A549 (cell line): ENCODE measurements at regions not wholly inside any gene's neighbourhood (a gene's known extent, or its start where the extent isn't known, plus 50 kb on each side); places are given as distances from the start of the nearest gene placed in this dataset.

Source experiments
- BHLHE40 ChIP-seq: IDR thresholded peaks from 2 replicates; pipeline ENCODE4 v1.6.1; 2012; ENCODE audit warnings: low read depth, low read length, inconsistent platforms
- CHD2 ChIP-seq: fragments of 150-350 bp; IDR thresholded peaks from 2 replicates; pipeline ENCODE4 v1.6.1; 2014; ENCODE audit warnings: low read length; ENCODE audit not compliant: partially characterized antibody
- EP300 ChIP-seq, 2 experiments: fragments of >200 bp; sonication (Bioruptor Twin); formaldehyde crosslinking; IDR thresholded peaks; 2 replicates in 1 of 2; 3 replicates in 1 of 2; pipeline ENCODE4 v1.6.1; 2016 to 2017
- HMGXB4 ChIP-seq: fragments of 250-450 bp; sonication (Bioruptor Pico); IDR thresholded peaks from 2 replicates; pipeline ENCODE4 v1.5.0; 2021; ENCODE audit warnings: mild to moderate bottlenecking, moderate library complexity, borderline replicate concordance
- JUNB ChIP-seq: fragments of >200 bp; sonication (Bioruptor Twin); formaldehyde crosslinking; IDR thresholded peaks from 2 replicates; pipeline ENCODE4 v1.6.1; 2016
- MAZ ChIP-seq: fragments of 150-350 bp; IDR thresholded peaks from 2 replicates; pipeline ENCODE4 v1.6.1; 2014; ENCODE audit warnings: antibody characterized with exemption, low read depth, low read length, borderline replicate concordance
- NFE2L2 ChIP-seq: fragments of 150-350 bp; conservative IDR thresholded peaks from 2 replicates; pipeline ENCODE4 v1.6.1; 2014; ENCODE audit warnings: low read length
- POLR2A ChIP-seq: IDR thresholded peaks from 2 replicates; pipeline ENCODE4 v1.6.1; 2012; ENCODE audit warnings: mild to moderate bottlenecking, low read length
- RAD21 ChIP-seq, 2 experiments: fragments of >200 bp in 1 of 2; sonication (Bioruptor Twin) in 1 of 2; formaldehyde crosslinking in 1 of 2; IDR thresholded peaks in 1 of 2; conservative IDR thresholded peaks in 1 of 2; 2 replicates in 1 of 2; 3 replicates in 1 of 2; pipeline ENCODE4 v1.6.1; 2012 to 2018; ENCODE audit warnings: inconsistent platforms in 1 of 2
- SREBF2 ChIP-seq: fragments of 450-650 bp; IDR thresholded peaks from 2 replicates; pipeline ENCODE4 v1.6.1; 2014; ENCODE audit warnings: mild to moderate bottlenecking, moderate library complexity
- TF ChIP-seq, protein P1 (sequence below): fragments of >200 bp; sonication (Bioruptor Twin); formaldehyde crosslinking; IDR thresholded peaks from 3 replicates; pipeline ENCODE4 v1.5.1; 2016
- TF ChIP-seq, protein P2 (sequence below): IDR thresholded peaks from 2 replicates; pipeline ENCODE4 v1.6.1; 2012

GRCh38 chr1:190665045-190665444, 187.4 kb upstream of the BRINP3 start:
- no peak for TF ChIP-seq HMGXB4 (CRISPR knock-in tag)
- TF ChIP-seq, protein P1, sequence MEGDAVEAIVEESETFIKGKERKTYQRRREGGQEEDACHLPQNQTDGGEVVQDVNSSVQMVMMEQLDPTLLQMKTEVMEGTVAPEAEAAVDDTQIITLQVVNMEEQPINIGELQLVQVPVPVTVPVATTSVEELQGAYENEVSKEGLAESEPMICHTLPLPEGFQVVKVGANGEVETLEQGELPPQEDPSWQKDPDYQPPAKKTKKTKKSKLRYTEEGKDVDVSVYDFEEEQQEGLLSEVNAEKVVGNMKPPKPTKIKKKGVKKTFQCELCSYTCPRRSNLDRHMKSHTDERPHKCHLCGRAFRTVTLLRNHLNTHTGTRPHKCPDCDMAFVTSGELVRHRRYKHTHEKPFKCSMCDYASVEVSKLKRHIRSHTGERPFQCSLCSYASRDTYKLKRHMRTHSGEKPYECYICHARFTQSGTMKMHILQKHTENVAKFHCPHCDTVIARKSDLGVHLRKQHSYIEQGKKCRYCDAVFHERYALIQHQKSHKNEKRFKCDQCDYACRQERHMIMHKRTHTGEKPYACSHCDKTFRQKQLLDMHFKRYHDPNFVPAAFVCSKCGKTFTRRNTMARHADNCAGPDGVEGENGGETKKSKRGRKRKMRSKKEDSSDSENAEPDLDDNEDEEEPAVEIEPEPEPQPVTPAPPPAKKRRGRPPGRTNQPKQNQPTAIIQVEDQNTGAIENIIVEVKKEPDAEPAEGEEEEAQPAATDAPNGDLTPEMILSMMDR, result no peak
- TF ChIP-seq NFE2L2, result no peak
- no peak for TF ChIP-seq CHD2
- no peak for TF ChIP-seq SREBF2
- no peak for TF ChIP-seq RAD21 (conservative IDR thresholded peaks at IDR 0.05 in 1 of 2, IDR thresholded peaks at IDR 0.05 in 1 of 2)
- no peak for TF ChIP-seq POLR2A
- TF ChIP-seq, protein P2, sequence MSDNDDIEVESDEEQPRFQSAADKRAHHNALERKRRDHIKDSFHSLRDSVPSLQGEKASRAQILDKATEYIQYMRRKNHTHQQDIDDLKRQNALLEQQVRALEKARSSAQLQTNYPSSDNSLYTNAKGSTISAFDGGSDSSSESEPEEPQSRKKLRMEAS, result no peak
- no peak for TF ChIP-seq MAZ
- TF ChIP-seq EP300 (IDR thresholded peaks at IDR 0.05), result no peak
- TF ChIP-seq JUNB, result no peak
- no peak for TF ChIP-seq BHLHE40
